A673 (cell line): ENCODE measurements at regions not wholly inside any gene's neighbourhood (a gene's known extent, or its start where the extent isn't known, plus 50 kb on each side); places are given as distances from the start of the nearest gene placed in this dataset.

Source experiments
- BruUV-seq: library from RNA; stranded (reverse); fragments of 400-500 nt; replicated peaks from 2 replicates; lab custom pipeline; 2021; lab: Mats Ljungman, UMichigan
- CTCF ChIA-PET: fragments of 300-600 bp; sonication (Branson Sonifier 250); formaldehyde crosslinking; loops from one replicate; lab custom pipeline; 2022; ENCODE audit warnings: antibody characterized with exemption; lab: Charles Lee
- POLR2A ChIA-PET: fragments of 300-600 bp; sonication (Branson Sonifier 250); formaldehyde crosslinking; loops from one replicate; lab custom pipeline; 2022; ENCODE audit warnings: antibody characterized with exemption; ENCODE audit not compliant: low non-redundant PET; lab: Charles Lee
- DNase-seq: peaks from one replicate; pipeline ENCODE4 v3.0.0-alpha.2; 2015; ENCODE audit warnings: low spot score
- H3K27ac ChIP-seq: fragments of 200-600 bp; sonication (generic); 2 replicates; pipeline ENCODE4 v1.5.1; 2016; ENCODE audit warnings: mixed run types, low read depth, mild to moderate bottlenecking, mixed read lengths, antibody characterized with exemption, low read length; ENCODE audit not compliant: poor library complexity, severe bottlenecking
- H3K27me3 ChIP-seq: fragments of 200-600 bp; sonication (generic); replicated peaks from 2 replicates; pipeline ENCODE4 v1.6.1; 2017; ENCODE audit warnings: mixed run types, low read depth, mild to moderate bottlenecking, mixed read lengths, antibody characterized with exemption, low read length; ENCODE audit not compliant: insufficient read depth, poor library complexity
- H3K36me3 ChIP-seq: fragments of 200-600 bp; sonication (generic); 2 replicates; pipeline ENCODE4 v1.6.1; 2016; ENCODE audit warnings: mixed run types, mild to moderate bottlenecking, mixed read lengths, antibody characterized with exemption, low read length; ENCODE audit not compliant: insufficient read depth, poor library complexity, severe bottlenecking
- H3K4me1 ChIP-seq: fragments of 200-600 bp; sonication (generic); 2 replicates; pipeline ENCODE4 v1.6.1; 2017; ENCODE audit warnings: mixed run types, mild to moderate bottlenecking, mixed read lengths, antibody characterized with exemption, low read length; ENCODE audit not compliant: insufficient read depth, poor library complexity, severe bottlenecking
- H3K4me3 ChIP-seq: fragments of 200-600 bp; sonication (generic); 2 replicates; pipeline ENCODE4 v1.5.1; 2016; ENCODE audit warnings: low read depth, mixed run types, mild to moderate bottlenecking, mixed read lengths, low read length; ENCODE audit not compliant: poor library complexity, severe bottlenecking
- H3K9me3 ChIP-seq: fragments of 200-600 bp; sonication (generic); 2 replicates; pipeline ENCODE4 v1.6.1; 2016; ENCODE audit warnings: mixed run types, low read depth, mild to moderate bottlenecking, mixed read lengths, antibody characterized with exemption, low read length; ENCODE audit not compliant: poor library complexity, severe bottlenecking
- CTCF ChIP-seq: fragments of 300-800, 200-600 bp; sonication (generic); conservative IDR thresholded peaks from 2 replicates; pipeline ENCODE4 v1.5.1; 2017; ENCODE audit warnings: low read depth, mild to moderate bottlenecking, antibody characterized with exemption, low read length, moderate library complexity, mixed read lengths
- EZH2 ChIP-seq: fragments of 200-600 bp; sonication (generic); IDR thresholded peaks from 2 replicates; pipeline ENCODE4 v1.6.1; 2017; ENCODE audit warnings: borderline replicate concordance, low read depth, mild to moderate bottlenecking, mixed read lengths, antibody characterized with exemption, low read length; ENCODE audit not compliant: poor library complexity, severe bottlenecking
- intact Hi-C: fragments of 100-400 bp; cut with micrococcal nuclease; formaldehyde crosslinking; loops from one replicate; pipeline ENCODE4 v1.10.0; 2022; ENCODE audit not compliant: unreplicated experiment

GRCh38 chr2:155583674-155584195 lies 748.8 kb downstream of the NR4A2 start:
- intact Hi-C loops: no loop called here
- POLR2A ChIA-PET: no interaction called here
- DNase-seq: no peak
- Histone ChIP-seq H3K36me3 (no peaks in the 10 kb centered on the region), H3K4me1 (no peaks in the 10 kb centered on the region), H3K27ac (no peak overlapping the region), H3K9me3 (no peaks in the 10 kb centered on the region), H3K4me3 (no peak overlapping the region), H3K27me3 (no peaks in the 10 kb centered on the region)
- TF ChIP-seq EZH2 (no peak), CTCF (no peak)
- CTCF ChIA-PET: no interaction called here
- no TSS peak for BruUV-seq

GRCh38 chr2:155574941-155575340 lies 757.6 kb downstream of the NR4A2 start:
- intact Hi-C loops: no loop called here
- no peak for DNase-seq
- CTCF ChIA-PET: no interaction called here
- POLR2A ChIA-PET: no interaction called here
- Histone ChIP-seq H3K36me3 (no peaks in the 10 kb centered on the region), H3K4me3 (no peak overlapping the region), H3K27ac (no peak overlapping the region), H3K4me1 (no peaks in the 10 kb centered on the region), H3K9me3 (no peaks in the 10 kb centered on the region), H3K27me3 (no peaks in the 10 kb centered on the region)
- TF ChIP-seq CTCF: no peak
- no peak for TF ChIP-seq EZH2
- no TSS peak for BruUV-seq

GRCh38 chr2:155547571-155547970 lies 785.0 kb downstream of the NR4A2 start:
- DNase-seq: no peak
- Histone ChIP-seq H3K27me3 (no peaks in the 10 kb centered on the region), H3K36me3 (no peaks in the 10 kb centered on the region), H3K9me3 (no peaks in the 10 kb centered on the region), H3K27ac (no peak overlapping the region), H3K4me1 (no peaks in the 10 kb centered on the region), H3K4me3 (no peak overlapping the region)
- POLR2A ChIA-PET: no interaction called here
- TF ChIP-seq CTCF: no peak
- no peak for TF ChIP-seq EZH2
- CTCF ChIA-PET: no interaction called here
- intact Hi-C loops: no loop called here
- BruUV-seq: no TSS peak
